ENCODE measurements at regions not wholly inside any gene's neighbourhood (a gene's known extent, or its start where the extent isn't known, plus 50 kb on each side); places are given as distances from the start of the nearest gene placed in this dataset.

DNA sequence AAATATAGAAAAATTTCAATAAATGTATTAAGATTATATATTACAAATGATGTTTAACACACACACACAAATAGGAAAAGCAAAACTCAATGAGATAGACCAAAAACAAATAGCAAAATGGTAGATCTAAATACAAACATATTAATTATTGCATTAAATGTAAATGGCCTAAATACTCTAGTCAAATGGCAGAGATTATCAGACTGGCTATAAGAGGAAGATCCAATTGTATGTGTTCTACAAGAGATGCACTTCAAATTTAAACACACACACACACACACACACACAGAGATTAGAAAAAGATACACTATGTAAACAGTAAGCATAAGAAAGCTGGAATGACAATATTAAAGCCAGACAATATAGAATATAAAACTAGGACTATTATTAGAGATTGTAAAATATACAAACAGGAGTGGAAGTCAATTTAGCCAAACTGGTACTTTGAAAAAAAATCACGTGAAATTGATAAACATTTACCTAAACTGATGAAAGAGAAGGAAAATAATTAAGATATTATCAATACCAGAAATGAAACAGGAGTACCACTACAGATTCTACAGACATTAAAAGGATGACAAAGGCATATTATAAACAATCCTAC is 150.5 kb downstream of the TBXT start:
- peak; percentile 15 for FAIRE-seq
- DNase-seq (ENCODE audit: low spot score in 2 of 2), result no peak

DNA sequence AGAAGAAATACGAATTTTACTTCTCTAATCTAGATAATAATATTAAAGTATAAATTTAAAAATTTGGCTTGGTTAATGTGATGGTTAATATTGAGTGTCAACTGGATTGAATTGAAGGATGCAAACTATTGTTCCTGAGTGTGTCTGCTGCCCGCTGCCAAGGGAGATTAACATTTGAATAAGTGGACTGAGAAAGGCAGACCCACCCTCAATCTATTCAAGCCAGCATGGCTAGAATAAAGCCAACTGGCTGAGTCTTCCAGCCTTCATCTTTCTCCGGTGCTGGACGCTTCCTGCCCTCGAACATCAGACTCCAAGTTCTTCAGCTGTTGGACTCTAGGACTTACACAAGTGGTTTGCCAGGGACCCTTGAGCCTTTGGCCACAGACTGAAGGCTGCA is 152.7 kb downstream of the TBXT start:
- FAIRE-seq (no peak), DNase-seq (ENCODE audit: low spot score in 2 of 2) (no peak)

DNA sequence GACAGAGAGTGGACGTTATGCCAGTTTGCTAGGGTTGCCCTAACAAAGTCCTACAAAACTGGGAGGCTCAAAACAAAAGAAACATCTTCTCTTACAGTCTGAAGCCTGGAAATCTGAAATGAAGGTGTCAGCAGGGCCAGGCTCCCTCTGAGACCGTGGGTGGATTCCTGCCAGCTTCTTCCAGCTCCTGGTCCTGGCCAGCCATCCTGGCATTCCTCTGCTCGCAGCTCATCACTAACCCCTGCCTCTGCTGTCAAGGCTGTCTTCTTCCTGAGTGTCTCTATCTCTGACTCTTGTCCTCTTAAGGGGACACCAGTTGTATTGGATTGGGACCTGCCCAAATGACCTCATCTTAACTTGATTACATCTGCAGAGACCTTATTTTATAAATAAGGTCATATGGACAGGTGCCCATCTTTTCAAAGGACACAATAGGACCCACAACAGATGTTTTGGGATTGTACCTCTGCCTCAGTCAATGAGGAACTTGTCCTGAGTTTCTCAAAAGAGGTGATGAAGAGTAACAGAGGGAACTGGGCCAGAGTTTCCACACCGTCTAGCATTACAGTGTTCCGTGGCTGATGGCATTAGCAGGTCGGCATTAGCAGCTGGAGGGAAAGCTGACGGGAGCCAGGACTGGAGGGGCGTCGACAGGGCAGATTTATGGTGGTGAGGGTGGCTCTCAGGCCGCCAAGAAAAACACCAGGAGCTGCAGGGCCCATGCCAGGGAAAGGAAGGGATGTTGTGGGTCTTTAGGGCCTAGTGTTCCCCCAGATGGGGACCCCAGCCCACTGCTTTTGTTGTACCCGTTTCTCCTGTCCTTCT is 157.3 kb downstream of the TBXT start:
- no peak for FAIRE-seq
- no peak for DNase-seq (ENCODE audit: low spot score in 2 of 2)

- FAIRE-seq (no peak), DNase-seq (ENCODE audit: low spot score in 2 of 2) (no peak)
Observed at GRCh38 chr6:166009385-166010031, 158.1 kb downstream of the TBXT start.

GRCh38 chr6:166008441-166009369 is 158.9 kb downstream of the TBXT start:
- no peak for FAIRE-seq
- DNase-seq (ENCODE audit: low spot score in 2 of 2), result no peak

DNA sequence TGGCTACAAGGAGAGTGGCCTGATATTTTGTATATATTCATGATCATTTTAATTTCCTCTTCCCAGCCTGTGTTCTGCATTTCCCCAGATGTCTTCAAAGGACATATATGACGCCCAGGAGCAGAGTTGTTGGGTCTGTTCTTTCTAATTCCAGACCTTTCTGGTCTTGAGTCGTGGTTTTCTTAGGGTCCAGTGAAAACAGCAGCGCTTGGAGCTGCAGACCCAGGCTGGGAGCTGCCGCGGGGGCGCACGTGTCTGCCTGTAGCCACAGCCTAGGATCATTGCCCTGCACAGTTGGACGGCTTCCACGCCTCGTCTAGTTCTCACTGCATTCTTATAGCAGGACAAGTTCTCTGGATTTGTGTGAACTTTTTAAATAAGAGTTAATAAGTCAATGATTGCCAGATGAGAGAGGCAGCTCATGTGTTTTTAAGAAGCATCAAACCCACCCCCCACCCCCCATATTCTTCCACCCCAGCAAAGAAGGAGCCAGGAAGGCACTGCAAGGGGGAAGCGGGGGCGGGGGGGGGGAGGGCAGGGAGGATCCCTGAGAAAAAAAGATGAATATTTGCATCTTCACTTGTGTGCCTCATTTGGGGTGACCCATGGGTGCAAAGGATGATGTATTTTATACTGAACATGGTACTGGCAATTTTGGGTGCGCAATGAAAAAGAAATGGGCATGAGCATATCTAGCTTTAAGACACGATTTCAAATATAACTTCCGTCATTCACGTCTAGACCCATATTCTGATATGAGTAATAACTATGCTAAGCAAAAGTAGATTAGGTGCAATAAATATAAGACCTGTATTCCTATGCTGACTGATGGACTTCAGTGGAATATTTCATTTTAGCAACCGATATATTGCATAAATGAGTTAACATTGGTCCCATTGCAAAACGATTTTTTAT is 160.0 kb downstream of the TBXT start:
- FAIRE-seq (no peak), DNase-seq (ENCODE audit: low spot score in 2 of 2) (no peak)

DNA sequence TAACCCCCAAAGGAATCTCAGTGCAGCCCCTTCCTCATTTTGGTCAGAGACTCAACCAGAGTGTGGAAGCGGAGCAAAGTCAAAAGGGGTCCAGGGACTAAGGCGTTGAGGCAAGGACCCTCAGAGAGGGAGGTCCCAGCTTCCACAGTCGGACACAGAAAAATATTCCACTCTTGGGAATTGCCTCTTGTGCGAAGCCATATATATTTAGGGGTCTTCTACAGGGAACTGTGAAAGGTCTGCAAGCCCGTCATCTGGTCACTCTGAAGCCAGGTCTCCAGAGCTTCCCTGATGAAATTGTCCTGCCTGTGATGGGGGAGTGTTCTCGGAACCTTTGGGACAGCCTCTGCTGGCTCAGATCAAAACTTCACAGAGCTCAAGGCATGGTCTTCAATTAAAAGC is 160.8 kb downstream of the TBXT start:
- DNase-seq (ENCODE audit: low spot score in 2 of 2) (no peak), FAIRE-seq (no peak)

- FAIRE-seq, result no peak
- DNase-seq (ENCODE audit: low spot score in 2 of 2), result peak; percentile 82 to 83
Observed at GRCh38 chr6:166005944-166006899, 161.4 kb downstream of the TBXT start.

DNA sequence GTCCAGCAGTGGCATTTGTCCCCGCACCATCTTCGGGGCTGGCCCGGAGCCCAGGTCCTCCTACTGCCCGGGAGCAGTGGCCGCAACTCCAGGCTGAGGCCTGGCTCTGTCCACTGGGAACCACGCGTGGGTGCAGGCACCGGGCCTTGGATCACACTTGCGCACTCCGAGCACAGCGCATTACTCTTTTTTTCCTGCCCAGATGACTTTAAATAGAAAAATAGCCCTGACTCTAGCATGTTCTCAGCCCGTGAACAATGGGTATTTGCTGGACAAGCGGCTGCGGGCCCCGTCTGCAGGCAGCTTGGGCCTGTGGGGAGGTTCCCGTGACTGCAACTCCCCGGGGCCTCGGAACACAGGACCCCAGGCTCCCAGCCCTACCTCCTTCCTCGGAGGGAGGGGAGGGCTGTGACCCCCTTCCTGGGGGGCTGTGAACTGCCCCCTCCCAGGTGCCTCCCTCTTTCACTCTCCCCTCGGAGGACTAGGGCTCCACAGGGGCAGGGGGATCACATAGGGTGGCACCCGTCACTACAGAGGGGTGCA is 162.2 kb downstream of the TBXT start:
- DNase-seq (ENCODE audit: low spot score in 2 of 2), result peak in 1 of 2 donors; percentile 66
- FAIRE-seq, result no peak

GRCh38 chr6:166004876-166005275 is 162.8 kb downstream of the TBXT start:
- FAIRE-seq (no peak), DNase-seq (ENCODE audit: low spot score in 2 of 2) (no peak)

DNA sequence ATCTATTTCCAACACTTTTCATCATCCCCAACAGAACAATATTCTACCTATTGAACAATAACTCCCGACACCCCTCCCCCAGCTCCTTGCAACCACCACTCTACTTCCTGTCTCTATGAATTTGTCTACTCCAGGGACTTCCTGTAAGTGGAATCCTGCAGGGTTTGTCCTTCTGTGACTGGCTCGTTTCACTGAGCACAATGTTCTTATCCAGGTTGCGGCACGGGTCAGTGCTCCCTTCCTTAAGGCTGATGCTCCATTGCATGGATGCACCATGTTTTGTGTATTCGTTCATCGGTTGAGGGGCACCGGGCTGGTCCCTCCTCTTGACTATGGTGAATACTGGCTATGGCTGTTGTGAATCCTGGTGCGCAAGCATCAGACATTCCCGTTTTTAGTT is 163.2 kb downstream of the TBXT start:
- DNase-seq (ENCODE audit: low spot score in 2 of 2), result no peak
- FAIRE-seq, result no peak

DNA sequence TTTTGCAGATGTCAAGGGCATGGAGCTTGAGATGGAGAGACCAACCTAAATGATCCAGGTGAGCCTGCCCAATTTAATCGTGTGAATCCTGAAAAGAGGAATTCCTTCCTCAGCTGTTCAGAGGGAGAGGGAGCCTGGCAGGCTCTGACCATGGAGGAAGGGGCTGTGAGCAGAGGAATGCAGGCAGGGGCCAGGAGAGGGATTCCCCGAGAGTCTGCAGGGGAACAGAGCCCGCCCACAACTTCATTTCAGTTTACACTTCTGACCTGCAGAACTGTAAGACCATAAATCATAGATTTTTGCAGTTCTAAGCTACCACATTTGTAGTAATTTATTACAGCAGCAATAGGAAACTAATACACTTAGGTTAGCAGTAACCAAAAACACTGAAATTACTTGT is 164.1 kb downstream of the TBXT start:
- DNase-seq (ENCODE audit: low spot score in 2 of 2), result no peak
- FAIRE-seq, result no peak

GRCh38 chr6:166001359-166001758 is 166.3 kb downstream of the TBXT start:
- no peak for FAIRE-seq
- DNase-seq (ENCODE audit: low spot score in 2 of 2), result no peak

GRCh38 chr6:165999279-165999678 is 168.4 kb downstream of the TBXT start:
- DNase-seq (ENCODE audit: low spot score in 2 of 2), result no peak
- FAIRE-seq, result no peak

DNA sequence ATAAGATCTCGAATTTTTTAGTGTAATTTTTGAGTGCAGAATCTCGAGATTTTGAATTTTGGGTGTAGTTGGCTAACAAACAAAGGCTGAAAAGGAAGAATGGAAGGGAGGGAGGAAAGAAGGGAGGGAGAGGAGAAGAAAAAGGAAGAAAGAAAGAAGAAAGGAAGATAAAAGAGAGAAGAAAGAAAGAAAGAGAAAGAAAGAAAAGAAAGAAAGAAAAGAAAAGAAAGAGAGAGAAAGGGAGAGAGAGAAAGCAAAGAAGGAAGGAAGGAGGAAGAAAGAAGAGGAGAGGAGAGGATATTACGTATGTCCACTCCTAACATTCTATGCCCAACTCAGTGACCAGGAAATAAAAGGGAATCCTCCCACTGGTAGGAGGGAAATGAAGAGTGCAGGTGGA is 169.6 kb downstream of the TBXT start:
- DNase-seq (ENCODE audit: low spot score in 2 of 2) (no peak), FAIRE-seq (no peak)

DNA sequence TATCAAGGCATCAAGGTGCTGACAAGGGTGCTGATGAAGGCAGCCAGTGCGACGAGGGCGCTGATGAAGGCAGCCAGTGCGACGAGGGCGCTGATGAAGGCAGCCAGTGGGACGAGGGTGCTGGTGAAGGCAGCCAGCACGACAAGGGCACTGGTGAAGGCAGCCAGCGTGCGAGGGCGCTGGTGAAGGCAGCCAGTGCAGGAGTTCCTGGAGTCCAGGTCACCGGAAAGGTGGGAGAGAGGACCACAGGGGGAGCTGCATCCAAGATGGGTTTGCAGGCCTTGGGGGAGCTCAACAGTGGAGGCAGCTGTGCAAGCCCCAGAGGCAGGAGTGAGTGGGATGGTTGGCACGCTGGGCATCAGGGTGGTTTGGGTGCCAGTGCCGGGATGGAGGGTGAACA is 176.3 kb downstream of the TBXT start:
- DNase-seq (ENCODE audit: low spot score in 2 of 2) (no peak), FAIRE-seq (no peak)

- FAIRE-seq (no peak), DNase-seq (ENCODE audit: low spot score in 2 of 2) (no peak)
Observed at GRCh38 chr6:165990216-165990615, 177.4 kb downstream of the TBXT start.

- FAIRE-seq (no peak), DNase-seq (ENCODE audit: low spot score in 2 of 2) (no peak)
Observed at GRCh38 chr6:165988757-165989456, 178.7 kb downstream of the TBXT start.
